ENCODE measurements at regions not wholly inside any gene's neighbourhood (a gene's known extent, or its start where the extent isn't known, plus 50 kb on each side); places are given as distances from the start of the nearest gene placed in this dataset.

GRCh38 chr2:17122887-17123501, 395.2 kb downstream of the RAD51AP2 start:
- no peak for DNase-seq

GRCh38 chr2:17115466-17115865, 402.8 kb downstream of the RAD51AP2 start:
- DNase-seq, result no peak

- no peak for DNase-seq
Measured at GRCh38 chr2:17115042-17115441, 403.2 kb downstream of the RAD51AP2 start.

GRCh38 chr2:17107871-17108270, 410.4 kb downstream of the RAD51AP2 start:
- DNase-seq, result no peak

GRCh38 chr2:17107151-17107550, 411.1 kb downstream of the RAD51AP2 start:
- DNase-seq, result no peak

GRCh38 chr2:17106418-17106817, 411.8 kb downstream of the RAD51AP2 start:
- DNase-seq, result no peak

GRCh38 chr2:17104454-17104853, 413.8 kb downstream of the RAD51AP2 start:
- DNase-seq, result no peak

- DNase-seq, result no peak
Measured at GRCh38 chr2:17101596-17101995, 416.6 kb downstream of the RAD51AP2 start.

GRCh38 chr2:17101091-17101490, 417.1 kb downstream of the RAD51AP2 start:
- no peak for DNase-seq

- DNase-seq, result no peak
Measured at GRCh38 chr2:17095340-17095739, 422.9 kb downstream of the RAD51AP2 start.

- DNase-seq, result no peak
Measured at GRCh38 chr2:17093712-17094111, 424.5 kb downstream of the RAD51AP2 start.

GRCh38 chr2:17086990-17087389, 421.4 kb upstream of the CYRIA start:
- no peak for DNase-seq

- DNase-seq, result no peak
Measured at GRCh38 chr2:17085546-17086202, 420.0 kb upstream of the CYRIA start.

- DNase-seq, result no peak
Measured at GRCh38 chr2:17084877-17085276, 419.2 kb upstream of the CYRIA start.

GRCh38 chr2:17083902-17084301, 418.3 kb upstream of the CYRIA start:
- DNase-seq, result no peak

- no peak for DNase-seq
Measured at GRCh38 chr2:17079262-17079661, 413.6 kb upstream of the CYRIA start.

GRCh38 chr2:17076533-17076932, 410.9 kb upstream of the CYRIA start:
- no peak for DNase-seq

GRCh38 chr2:17070711-17071110, 405.1 kb upstream of the CYRIA start:
- no peak for DNase-seq

GRCh38 chr2:17069564-17069963, 403.9 kb upstream of the CYRIA start:
- DNase-seq, result no peak

GRCh38 chr2:17068021-17068420, 402.4 kb upstream of the CYRIA start:
- no peak for DNase-seq

- DNase-seq, result no peak
Measured at GRCh38 chr2:17065536-17065935, 399.9 kb upstream of the CYRIA start.

GRCh38 chr2:17061028-17061427, 395.4 kb upstream of the CYRIA start:
- no peak for DNase-seq

- no peak for DNase-seq
Measured at GRCh38 chr2:17059458-17059857, 393.8 kb upstream of the CYRIA start.

- no peak for DNase-seq
Measured at GRCh38 chr2:17058772-17059402, 393.3 kb upstream of the CYRIA start.

Data from central memory CD4-positive, alpha-beta T cell (primary cell).